ENCODE measurements at regions not wholly inside any gene's neighbourhood (a gene's known extent, or its start where the extent isn't known, plus 50 kb on each side); places are given as distances from the start of the nearest gene placed in this dataset.

DNA sequence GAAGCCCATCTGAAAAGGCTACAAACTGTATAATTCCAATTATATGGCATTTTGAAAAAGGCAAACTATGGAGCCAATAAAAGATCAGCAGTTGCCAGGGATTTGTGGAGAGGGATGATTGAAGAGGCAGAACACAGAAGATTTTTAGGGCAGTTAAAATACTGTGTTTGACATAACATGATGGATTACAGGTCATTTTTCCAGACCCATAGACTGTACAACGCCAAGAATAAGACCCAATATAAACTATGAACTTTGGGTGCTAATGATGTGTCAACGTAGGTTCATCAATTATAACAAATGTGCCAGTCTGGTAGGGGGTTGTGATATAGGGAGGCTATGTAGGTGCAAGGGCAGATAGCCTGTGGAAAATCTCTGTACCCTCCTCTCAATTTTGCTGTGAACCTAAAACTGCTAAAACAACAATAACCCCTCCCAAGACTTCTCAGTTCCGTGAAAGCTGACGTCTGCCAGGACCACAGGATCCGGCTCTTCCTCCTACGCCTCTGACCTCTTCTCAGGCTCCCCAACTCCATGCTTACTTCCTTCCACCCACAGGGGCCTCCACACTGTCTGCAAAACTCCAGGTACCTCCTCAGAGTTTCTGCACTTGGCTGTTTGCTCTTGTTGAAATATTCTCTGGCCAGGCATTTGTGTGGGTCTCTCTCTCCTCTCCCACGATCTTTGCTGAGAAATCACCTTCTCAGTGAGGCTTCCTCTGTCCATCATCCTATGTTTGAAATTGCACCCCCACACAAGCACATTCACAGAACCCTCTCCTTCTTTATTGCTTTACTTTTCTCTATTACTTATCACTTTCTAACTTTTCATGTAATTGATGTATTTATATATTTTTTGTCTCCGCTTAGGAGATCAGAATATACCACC lies 131.4 kb downstream of the BBS10 start:
- DNase-seq (no peak), ATAC-seq (ENCODE audit: insufficient read depth, low read depth) (no peak)
- no peak overlapping the region for H2AFZ ChIP-seq (ENCODE audit: low read depth, low read length)
- H3K9me3 ChIP-seq (ENCODE audit: insufficient read depth, low read length, severe bottlenecking), result no peaks in the 10 kb centered on the region
- H3K27ac ChIP-seq (ENCODE audit: low read length), result no peak overlapping the region
- no peaks in the 10 kb centered on the region for H3K79me2 ChIP-seq (ENCODE audit: insufficient read depth, low read length)
- TF ChIP-seq, protein P1, sequence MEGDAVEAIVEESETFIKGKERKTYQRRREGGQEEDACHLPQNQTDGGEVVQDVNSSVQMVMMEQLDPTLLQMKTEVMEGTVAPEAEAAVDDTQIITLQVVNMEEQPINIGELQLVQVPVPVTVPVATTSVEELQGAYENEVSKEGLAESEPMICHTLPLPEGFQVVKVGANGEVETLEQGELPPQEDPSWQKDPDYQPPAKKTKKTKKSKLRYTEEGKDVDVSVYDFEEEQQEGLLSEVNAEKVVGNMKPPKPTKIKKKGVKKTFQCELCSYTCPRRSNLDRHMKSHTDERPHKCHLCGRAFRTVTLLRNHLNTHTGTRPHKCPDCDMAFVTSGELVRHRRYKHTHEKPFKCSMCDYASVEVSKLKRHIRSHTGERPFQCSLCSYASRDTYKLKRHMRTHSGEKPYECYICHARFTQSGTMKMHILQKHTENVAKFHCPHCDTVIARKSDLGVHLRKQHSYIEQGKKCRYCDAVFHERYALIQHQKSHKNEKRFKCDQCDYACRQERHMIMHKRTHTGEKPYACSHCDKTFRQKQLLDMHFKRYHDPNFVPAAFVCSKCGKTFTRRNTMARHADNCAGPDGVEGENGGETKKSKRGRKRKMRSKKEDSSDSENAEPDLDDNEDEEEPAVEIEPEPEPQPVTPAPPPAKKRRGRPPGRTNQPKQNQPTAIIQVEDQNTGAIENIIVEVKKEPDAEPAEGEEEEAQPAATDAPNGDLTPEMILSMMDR (IDR thresholded peaks at IDR 0.05; ENCODE audit: borderline replicate concordance, extremely low read depth, low read length, poor library complexity, severe bottlenecking), result no peak
- no peak for TF ChIP-seq EZH2 (IDR thresholded peaks at IDR 0.05; ENCODE audit: borderline replicate concordance, low read depth, low read length, severe bottlenecking)
- no peaks in the 10 kb centered on the region for H3K4me1 ChIP-seq (ENCODE audit: insufficient read depth, low read length)
- H3K4me2 ChIP-seq (ENCODE audit: insufficient read depth, low read length), result no peak overlapping the region
- no peaks in the 10 kb centered on the region for H4K20me1 ChIP-seq (ENCODE audit: insufficient read depth, low read length)
- no peaks in the 10 kb centered on the region for H3K36me3 ChIP-seq (ENCODE audit: insufficient read depth, low read length)
- no peak overlapping the region for H3K4me3 ChIP-seq (ENCODE audit: low read depth in 1 of 2, low read length in 2 of 2)
- no peaks in the 10 kb centered on the region for H3K27me3 ChIP-seq (ENCODE audit: insufficient read depth, low read length, poor library complexity)
- H3K9ac ChIP-seq (ENCODE audit: low read depth, low read length), result no peak overlapping the region

DNA sequence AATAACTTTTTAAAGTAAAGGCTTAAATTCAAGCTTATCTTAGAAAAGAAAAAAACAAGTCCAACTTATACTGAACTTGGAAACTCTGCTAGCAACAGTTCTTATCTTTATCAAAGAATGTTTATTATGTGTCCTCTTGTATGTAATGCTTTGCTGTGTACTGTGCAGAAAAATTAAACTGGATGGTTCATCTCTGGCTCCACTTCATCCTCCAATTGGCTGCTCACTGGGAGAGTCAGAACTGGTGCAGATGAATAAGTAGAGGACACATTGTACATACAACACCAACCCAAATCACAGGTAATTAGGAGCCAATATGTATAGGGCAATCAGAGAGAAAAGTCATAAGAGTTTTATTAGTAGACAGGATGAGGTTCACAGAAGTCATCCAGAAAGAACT lies 123.6 kb upstream of the NAP1L1 start:
- H3K4me2 ChIP-seq (ENCODE audit: insufficient read depth, low read length), result no peak overlapping the region
- H3K27ac ChIP-seq (ENCODE audit: low read length), result no peak overlapping the region

DNA sequence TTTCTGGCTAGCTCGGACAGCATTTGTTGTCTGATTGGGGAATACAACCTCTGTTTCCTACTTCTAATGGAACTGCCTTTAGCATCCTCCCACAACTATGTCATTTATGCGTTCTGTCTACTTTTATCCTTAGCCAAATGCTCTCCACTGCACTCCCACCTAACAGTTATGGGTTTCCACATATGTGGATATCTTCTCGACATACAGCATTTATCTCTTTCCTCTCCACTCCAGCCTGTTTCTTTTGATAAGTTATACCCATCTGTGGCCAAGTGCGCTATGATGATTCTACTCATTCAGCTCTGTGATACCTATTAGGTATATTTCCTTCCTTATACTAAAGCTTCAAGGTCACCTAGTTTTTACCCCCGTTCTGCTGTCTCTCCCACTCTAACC lies 122.2 kb upstream of the NAP1L1 start:
- no peak for TF ChIP-seq EZH2 (IDR thresholded peaks at IDR 0.05; ENCODE audit: borderline replicate concordance, low read depth, low read length, severe bottlenecking)
- TF ChIP-seq, protein P1 (IDR thresholded peaks at IDR 0.05; ENCODE audit: borderline replicate concordance, extremely low read depth, low read length, poor library complexity, severe bottlenecking), result no peak
- no peaks in the 10 kb centered on the region for H3K9me3 ChIP-seq (ENCODE audit: insufficient read depth, low read length, severe bottlenecking)
- H3K4me2 ChIP-seq (ENCODE audit: insufficient read depth, low read length), result no peak overlapping the region
- no peak overlapping the region for H3K9ac ChIP-seq (ENCODE audit: low read depth, low read length)
- H3K27ac ChIP-seq (ENCODE audit: low read length), result no peak overlapping the region
- H3K36me3 ChIP-seq (ENCODE audit: insufficient read depth, low read length), result no peaks in the 10 kb centered on the region
- H3K4me3 ChIP-seq (ENCODE audit: low read depth in 1 of 2, low read length in 2 of 2), result no peak overlapping the region
- DNase-seq (no peak), ATAC-seq (ENCODE audit: insufficient read depth, low read depth) (no peak)
- no peaks in the 10 kb centered on the region for H3K79me2 ChIP-seq (ENCODE audit: insufficient read depth, low read length)
- H2AFZ ChIP-seq (ENCODE audit: low read depth, low read length), result no peak overlapping the region
- no peaks in the 10 kb centered on the region for H3K27me3 ChIP-seq (ENCODE audit: insufficient read depth, low read length, poor library complexity)
- 0 out of 2 replicates have a peak, but pooled peaks cover 5% of the 10 kb centered on the region for H3K4me1 ChIP-seq (ENCODE audit: insufficient read depth, low read length)
- H4K20me1 ChIP-seq (ENCODE audit: insufficient read depth, low read length), result no peaks in the 10 kb centered on the region

More for the DNA sequence above, 123.6 kb upstream of the NAP1L1 start:
- no peak for ATAC-seq (ENCODE audit: insufficient read depth, low read depth)
- Histone ChIP-seq H3K36me3 (ENCODE audit: insufficient read depth, low read length) (no peaks in the 10 kb centered on the region), H3K4me1 (ENCODE audit: insufficient read depth, low read length) (no peaks in the 10 kb centered on the region), H2AFZ (ENCODE audit: low read depth, low read length) (no peak overlapping the region), H3K4me3 (ENCODE audit: low read depth in 1 of 2, low read length in 2 of 2) (no peak overlapping the region), H3K9ac (ENCODE audit: low read depth, low read length) (no peak overlapping the region), H4K20me1 (ENCODE audit: insufficient read depth, low read length) (no peaks in the 10 kb centered on the region), H3K9me3 (ENCODE audit: insufficient read depth, low read length, severe bottlenecking) (no peaks in the 10 kb centered on the region), H3K27me3 (ENCODE audit: insufficient read depth, low read length, poor library complexity) (no peaks in the 10 kb centered on the region), H3K79me2 (ENCODE audit: insufficient read depth, low read length) (no peaks in the 10 kb centered on the region)
- TF ChIP-seq, protein P1 (IDR thresholded peaks at IDR 0.05; ENCODE audit: borderline replicate concordance, extremely low read depth, low read length, poor library complexity, severe bottlenecking), result no peak
- no peak for DNase-seq
